GM23338 (cell line): ENCODE measurements at regions not wholly inside any gene's neighbourhood (a gene's known extent, or its start where the extent isn't known, plus 50 kb on each side); places are given as distances from the start of the nearest gene placed in this dataset.

Source experiments
- ATAC-seq: fragments of 200-7000 bp; cut with Tn5 transposase; 3 replicates; pipeline ENCODE4 v1.9.1; 2020
- DNase-seq: peaks from one replicate; pipeline ENCODE4 v3.0.0-alpha.2; 2015; ENCODE audit warnings: low spot score
- H2AFZ ChIP-seq: fragments of 200-600 bp; sonication (generic); 2 replicates; pipeline ENCODE4 v1.8.0; 2016; ENCODE audit warnings: antibody characterized with exemption, mild to moderate bottlenecking, moderate library complexity
- H3F3A ChIP-seq: fragments of 200-600 bp; sonication (generic); replicated peaks from 2 replicates; pipeline ENCODE4 v1.8.0; 2017; ENCODE audit warnings: antibody characterized with exemption, mixed run types, low read depth
- H3K27ac ChIP-seq: fragments of 200-600 bp; sonication (generic); 2 replicates; pipeline ENCODE4 v1.6.1; 2016; ENCODE audit warnings: low read depth
- H3K27me3 ChIP-seq: fragments of 200-600 bp; sonication (generic); 2 replicates; pipeline ENCODE4 v1.8.0; 2016; ENCODE audit warnings: mild to moderate bottlenecking, mixed run types, moderate library complexity; ENCODE audit not compliant: insufficient read depth
- H3K36me3 ChIP-seq: fragments of 200-600 bp; sonication (generic); 2 replicates; pipeline ENCODE4 v1.8.0; 2016; ENCODE audit warnings: mild to moderate bottlenecking; ENCODE audit not compliant: insufficient read depth
- H3K4me1 ChIP-seq: fragments of 200-600 bp; sonication (generic); 2 replicates; pipeline ENCODE4 v1.8.0; 2016; ENCODE audit warnings: mild to moderate bottlenecking, moderate library complexity; ENCODE audit not compliant: insufficient read depth
- H3K4me2 ChIP-seq: fragments of 200-600 bp; sonication (generic); 2 replicates; pipeline ENCODE4 v1.7.1; 2017; ENCODE audit warnings: mixed run types
- H3K4me3 ChIP-seq: fragments of 200-600 bp; sonication (generic); 2 replicates; pipeline ENCODE4 v1.6.1; 2016; ENCODE audit warnings: mixed run types
- H3K79me2 ChIP-seq: fragments of 200-600 bp; sonication (generic); replicated peaks from 2 replicates; pipeline ENCODE4 v1.8.0; 2017; ENCODE audit warnings: mild to moderate bottlenecking; ENCODE audit not compliant: insufficient read depth
- H3K9me2 ChIP-seq: fragments of 200-600 bp; sonication (generic); 2 replicates; pipeline ENCODE4 v1.8.0; 2017; ENCODE audit not compliant: insufficient read depth
- H4K20me1 ChIP-seq: fragments of 200-600 bp; sonication (generic); replicated peaks from 2 replicates; pipeline ENCODE4 v1.8.0; 2017; ENCODE audit warnings: mild to moderate bottlenecking; ENCODE audit not compliant: insufficient read depth
- H3K27ac Mint-ChIP-seq: 2 replicates; pipeline ENCODE4 v1.8.0; 2020; ENCODE audit warnings: inconsistent platforms, mild to moderate bottlenecking, moderate library complexity, mixed read lengths
- H3K27me3 Mint-ChIP-seq: 3 replicates; pipeline ENCODE4 v1.8.0; 2022; ENCODE audit warnings: low read depth, mild to moderate bottlenecking, moderate library complexity, mixed read lengths, inconsistent platforms; ENCODE audit not compliant: insufficient read depth, poor library complexity
- H3K36me3 Mint-ChIP-seq: 3 replicates; pipeline ENCODE4 v1.8.0; 2021; ENCODE audit warnings: low read depth, mild to moderate bottlenecking, inconsistent platforms, moderate library complexity, mixed read lengths
- H3K4me1 Mint-ChIP-seq: 3 replicates; pipeline ENCODE4 v1.8.0; 2020; ENCODE audit warnings: mild to moderate bottlenecking, inconsistent platforms, mixed read lengths
- H3K4me3 Mint-ChIP-seq: 3 replicates; pipeline ENCODE4 v1.8.0; 2021; ENCODE audit warnings: moderate library complexity, mild to moderate bottlenecking, inconsistent platforms, mixed read lengths
- H3K9me3 Mint-ChIP-seq: 3 replicates; pipeline ENCODE4 v1.8.0; 2020; ENCODE audit warnings: moderate library complexity, mild to moderate bottlenecking, inconsistent platforms, mixed read lengths
- CREB1 ChIP-seq: fragments of 250-450 bp; sonication (Bioruptor Pico); IDR thresholded peaks from 2 replicates; pipeline ENCODE4 v1.5.0; 2020; ENCODE audit warnings: low read depth, mild to moderate bottlenecking, moderate library complexity
- CTCF ChIP-seq, 2 experiments: fragments of 200-600 bp in 1 of 2; sonication (generic) in 1 of 2; conservative IDR thresholded peaks; 2 replicates each; pipeline versions ENCODE4 v1.5.1 to v1.6.1; 2016 to 2017; ENCODE audit warnings: antibody characterized with exemption in 2 of 2, low read depth in 2 of 2, mild to moderate bottlenecking in 2 of 2, moderate library complexity in 1 of 2
- ETS1 ChIP-seq: IDR thresholded peaks from 2 replicates; pipeline ENCODE4 v1.6.1; 2016; ENCODE audit warnings: antibody characterized with exemption
- EZH2 ChIP-seq: fragments of 200-600 bp; sonication (generic); IDR thresholded peaks from one replicate; pipeline ENCODE4 v1.8.0; 2017; ENCODE audit warnings: antibody characterized with exemption, mild to moderate bottlenecking, low read depth; ENCODE audit not compliant: unreplicated experiment
- EZH2phosphoT487 ChIP-seq: fragments of 200-600 bp; sonication (generic); IDR thresholded peaks from one replicate; pipeline ENCODE4 v1.8.1; 2018; ENCODE audit warnings: antibody characterized with exemption; ENCODE audit not compliant: unreplicated experiment
- JUNB ChIP-seq: IDR thresholded peaks from one replicate; pipeline ENCODE4 v1.6.1; 2016; ENCODE audit warnings: antibody characterized with exemption; ENCODE audit not compliant: unreplicated experiment
- NANOG ChIP-seq: IDR thresholded peaks from 2 replicates; pipeline ENCODE4 v1.6.1; 2016; ENCODE audit warnings: antibody characterized with exemption, borderline replicate concordance
- POLR2AphosphoS5 ChIP-seq: IDR thresholded peaks from 2 replicates; pipeline ENCODE4 v1.6.1; 2016; ENCODE audit warnings: antibody characterized with exemption, low read depth
- STAT1 ChIP-seq: IDR thresholded peaks from one replicate; pipeline ENCODE4 v1.6.1; 2016; ENCODE audit warnings: antibody characterized with exemption; ENCODE audit not compliant: unreplicated experiment
- ZNF114 ChIP-seq: fragments of 250-450 bp; sonication (Bioruptor Pico); IDR thresholded peaks from 2 replicates; pipeline ENCODE4 v1.5.0; 2020; ENCODE audit warnings: mild to moderate bottlenecking, moderate library complexity
- ZNF331 ChIP-seq: fragments of 250-450 bp; sonication (Bioruptor Pico); IDR thresholded peaks from 2 replicates; pipeline ENCODE4 v1.5.0; 2020; ENCODE audit warnings: low read depth, mild to moderate bottlenecking, moderate library complexity
- TF ChIP-seq, protein P1 (sequence below): IDR thresholded peaks from one replicate; pipeline ENCODE4 v1.6.1; 2018; ENCODE audit warnings: antibody characterized with exemption; ENCODE audit not compliant: unreplicated experiment
- TF ChIP-seq, protein P2 (sequence below): fragments of 250-450 bp; sonication (Bioruptor Pico); IDR thresholded peaks from 2 replicates; pipeline ENCODE4 v1.5.0; 2020; ENCODE audit warnings: mild to moderate bottlenecking, moderate library complexity

DNA sequence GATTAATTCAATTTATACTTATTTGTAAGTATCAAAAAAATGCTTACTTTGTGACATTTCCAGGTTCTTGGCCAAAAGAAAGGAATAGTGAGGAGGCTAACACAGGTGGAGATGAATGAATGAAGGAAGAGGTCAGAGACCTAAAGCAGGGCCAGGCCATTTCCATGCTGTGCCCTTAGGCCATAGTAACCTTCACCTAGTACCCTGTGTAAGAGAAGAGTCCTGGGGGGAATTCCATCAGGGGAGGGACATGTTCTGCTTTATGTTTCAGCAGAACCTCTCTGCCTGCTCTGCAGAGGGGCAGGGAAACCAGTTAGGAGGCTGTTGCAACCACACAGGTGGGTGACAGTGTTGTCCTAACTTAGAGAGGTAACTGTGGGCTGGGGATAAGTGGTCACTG lies 204.2 kb upstream of the CDH20 start:
- ATAC-seq, result peak; percentile 49; the same call in 2 of the 3 replicates
- no peak overlapping the region for H3K4me3 Mint-ChIP-seq
- Histone ChIP-seq H3K4me2 (no peak overlapping the region), H3K36me3 (no peaks in the 10 kb centered on the region), H3K27me3 (no peaks in the 10 kb centered on the region), H3K79me2 (no peaks in the 10 kb centered on the region), H3K4me1 (peaks cover 17% of the 10 kb centered on the region), H2AFZ (no peak overlapping the region), H3K4me3 (no peak overlapping the region), H4K20me1 (no peaks in the 10 kb centered on the region), H3K9me2 (no peaks in the 10 kb centered on the region), H3K27ac (no peak overlapping the region), H3F3A (no peaks in the 10 kb centered on the region)
- no peaks in the 10 kb centered on the region for H3K36me3 Mint-ChIP-seq
- H3K27ac Mint-ChIP-seq, result no peak overlapping the region
- no peak for DNase-seq
- no peaks in the 10 kb centered on the region for H3K27me3 Mint-ChIP-seq
- no peak for TF ChIP-seq ZNF331
- no peak for TF ChIP-seq ZNF114 (CRISPR knock-in tag)
- no peak for TF ChIP-seq EZH2
- TF ChIP-seq NANOG, result no peak
- TF ChIP-seq POLR2AphosphoS5, result no peak
- TF ChIP-seq STAT1, result no peak
- TF ChIP-seq, protein P1, sequence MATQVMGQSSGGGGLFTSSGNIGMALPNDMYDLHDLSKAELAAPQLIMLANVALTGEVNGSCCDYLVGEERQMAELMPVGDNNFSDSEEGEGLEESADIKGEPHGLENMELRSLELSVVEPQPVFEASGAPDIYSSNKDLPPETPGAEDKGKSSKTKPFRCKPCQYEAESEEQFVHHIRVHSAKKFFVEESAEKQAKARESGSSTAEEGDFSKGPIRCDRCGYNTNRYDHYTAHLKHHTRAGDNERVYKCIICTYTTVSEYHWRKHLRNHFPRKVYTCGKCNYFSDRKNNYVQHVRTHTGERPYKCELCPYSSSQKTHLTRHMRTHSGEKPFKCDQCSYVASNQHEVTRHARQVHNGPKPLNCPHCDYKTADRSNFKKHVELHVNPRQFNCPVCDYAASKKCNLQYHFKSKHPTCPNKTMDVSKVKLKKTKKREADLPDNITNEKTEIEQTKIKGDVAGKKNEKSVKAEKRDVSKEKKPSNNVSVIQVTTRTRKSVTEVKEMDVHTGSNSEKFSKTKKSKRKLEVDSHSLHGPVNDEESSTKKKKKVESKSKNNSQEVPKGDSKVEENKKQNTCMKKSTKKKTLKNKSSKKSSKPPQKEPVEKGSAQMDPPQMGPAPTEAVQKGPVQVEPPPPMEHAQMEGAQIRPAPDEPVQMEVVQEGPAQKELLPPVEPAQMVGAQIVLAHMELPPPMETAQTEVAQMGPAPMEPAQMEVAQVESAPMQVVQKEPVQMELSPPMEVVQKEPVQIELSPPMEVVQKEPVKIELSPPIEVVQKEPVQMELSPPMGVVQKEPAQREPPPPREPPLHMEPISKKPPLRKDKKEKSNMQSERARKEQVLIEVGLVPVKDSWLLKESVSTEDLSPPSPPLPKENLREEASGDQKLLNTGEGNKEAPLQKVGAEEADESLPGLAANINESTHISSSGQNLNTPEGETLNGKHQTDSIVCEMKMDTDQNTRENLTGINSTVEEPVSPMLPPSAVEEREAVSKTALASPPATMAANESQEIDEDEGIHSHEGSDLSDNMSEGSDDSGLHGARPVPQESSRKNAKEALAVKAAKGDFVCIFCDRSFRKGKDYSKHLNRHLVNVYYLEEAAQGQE, result no peak
- no peak for TF ChIP-seq JUNB
- no peak for TF ChIP-seq EZH2phosphoT487
- no peak for TF ChIP-seq CTCF (conservative IDR thresholded peaks at IDR 0.05; ENCODE audit: low read depth in 2 of 2)
- no peak for TF ChIP-seq ETS1
- no peak for TF ChIP-seq CREB1 (CRISPR knock-in tag)
- TF ChIP-seq, protein P2, sequence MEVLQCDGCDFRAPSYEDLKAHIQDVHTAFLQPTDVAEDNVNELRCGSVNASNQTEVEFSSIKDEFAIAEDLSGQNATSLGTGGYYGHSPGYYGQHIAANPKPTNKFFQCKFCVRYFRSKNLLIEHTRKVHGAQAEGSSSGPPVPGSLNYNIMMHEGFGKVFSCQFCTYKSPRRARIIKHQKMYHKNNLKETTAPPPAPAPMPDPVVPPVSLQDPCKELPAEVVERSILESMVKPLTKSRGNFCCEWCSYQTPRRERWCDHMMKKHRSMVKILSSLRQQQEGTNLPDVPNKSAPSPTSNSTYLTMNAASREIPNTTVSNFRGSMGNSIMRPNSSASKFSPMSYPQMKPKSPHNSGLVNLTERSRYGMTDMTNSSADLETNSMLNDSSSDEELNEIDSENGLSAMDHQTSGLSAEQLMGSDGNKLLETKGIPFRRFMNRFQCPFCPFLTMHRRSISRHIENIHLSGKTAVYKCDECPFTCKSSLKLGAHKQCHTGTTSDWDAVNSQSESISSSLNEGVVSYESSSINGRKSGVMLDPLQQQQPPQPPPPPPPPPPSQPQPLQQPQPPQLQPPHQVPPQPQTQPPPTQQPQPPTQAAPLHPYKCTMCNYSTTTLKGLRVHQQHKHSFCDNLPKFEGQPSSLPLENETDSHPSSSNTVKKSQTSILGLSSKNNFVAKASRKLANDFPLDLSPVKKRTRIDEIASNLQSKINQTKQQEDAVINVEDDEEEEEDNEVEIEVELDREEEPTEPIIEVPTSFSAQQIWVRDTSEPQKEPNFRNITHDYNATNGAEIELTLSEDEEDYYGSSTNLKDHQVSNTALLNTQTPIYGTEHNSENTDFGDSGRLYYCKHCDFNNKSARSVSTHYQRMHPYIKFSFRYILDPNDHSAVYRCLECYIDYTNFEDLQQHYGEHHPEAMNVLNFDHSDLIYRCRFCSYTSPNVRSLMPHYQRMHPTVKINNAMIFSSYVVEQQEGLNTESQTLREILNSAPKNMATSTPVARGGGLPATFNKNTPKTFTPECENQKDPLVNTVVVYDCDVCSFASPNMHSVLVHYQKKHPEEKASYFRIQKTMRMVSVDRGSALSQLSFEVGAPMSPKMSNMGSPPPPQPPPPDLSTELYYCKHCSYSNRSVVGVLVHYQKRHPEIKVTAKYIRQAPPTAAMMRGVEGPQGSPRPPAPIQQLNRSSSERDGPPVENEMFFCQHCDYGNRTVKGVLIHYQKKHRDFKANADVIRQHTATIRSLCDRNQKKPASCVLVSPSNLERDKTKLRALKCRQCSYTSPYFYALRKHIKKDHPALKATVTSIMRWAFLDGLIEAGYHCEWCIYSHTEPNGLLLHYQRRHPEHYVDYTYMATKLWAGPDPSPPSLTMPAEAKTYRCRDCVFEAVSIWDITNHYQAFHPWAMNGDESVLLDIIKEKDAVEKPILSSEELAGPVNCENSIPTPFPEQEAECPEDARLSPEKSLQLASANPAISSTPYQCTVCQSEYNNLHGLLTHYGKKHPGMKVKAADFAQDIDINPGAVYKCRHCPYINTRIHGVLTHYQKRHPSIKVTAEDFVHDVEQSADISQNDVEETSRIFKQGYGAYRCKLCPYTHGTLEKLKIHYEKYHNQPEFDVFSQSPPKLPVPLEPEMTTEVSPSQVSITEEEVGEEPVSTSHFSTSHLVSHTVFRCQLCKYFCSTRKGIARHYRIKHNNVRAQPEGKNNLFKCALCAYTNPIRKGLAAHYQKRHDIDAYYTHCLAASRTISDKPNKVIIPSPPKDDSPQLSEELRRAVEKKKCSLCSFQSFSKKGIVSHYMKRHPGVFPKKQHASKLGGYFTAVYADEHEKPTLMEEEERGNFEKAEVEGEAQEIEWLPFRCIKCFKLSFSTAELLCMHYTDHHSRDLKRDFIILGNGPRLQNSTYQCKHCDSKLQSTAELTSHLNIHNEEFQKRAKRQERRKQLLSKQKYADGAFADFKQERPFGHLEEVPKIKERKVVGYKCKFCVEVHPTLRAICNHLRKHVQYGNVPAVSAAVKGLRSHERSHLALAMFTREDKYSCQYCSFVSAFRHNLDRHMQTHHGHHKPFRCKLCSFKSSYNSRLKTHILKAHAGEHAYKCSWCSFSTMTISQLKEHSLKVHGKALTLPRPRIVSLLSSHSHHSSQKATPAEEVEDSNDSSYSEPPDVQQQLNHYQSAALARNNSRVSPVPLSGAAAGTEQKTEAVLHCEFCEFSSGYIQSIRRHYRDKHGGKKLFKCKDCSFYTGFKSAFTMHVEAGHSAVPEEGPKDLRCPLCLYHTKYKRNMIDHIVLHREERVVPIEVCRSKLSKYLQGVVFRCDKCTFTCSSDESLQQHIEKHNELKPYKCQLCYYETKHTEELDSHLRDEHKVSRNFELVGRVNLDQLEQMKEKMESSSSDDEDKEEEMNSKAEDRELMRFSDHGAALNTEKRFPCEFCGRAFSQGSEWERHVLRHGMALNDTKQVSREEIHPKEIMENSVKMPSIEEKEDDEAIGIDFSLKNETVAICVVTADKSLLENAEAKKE (CRISPR knock-in tag), result no peak
- peaks cover 21% of the 10 kb centered on the region for H3K4me1 Mint-ChIP-seq
- H3K9me3 Mint-ChIP-seq, result no peaks in the 10 kb centered on the region
